GM21723 (cell line): ENCODE measurements at regions not wholly inside any gene's neighbourhood (a gene's known extent, or its start where the extent isn't known, plus 50 kb on each side); places are given as distances from the start of the nearest gene placed in this dataset.
A peak's percentile ranks its signal among the peaks of the same experiment; 100 is the strongest.

ENCODE experiments used
- ATAC-seq: cut with Tn5 transposase; IDR thresholded peaks from one replicate; pipeline ENCODE4 v1.9.1; 2021; ENCODE audit warnings: mild to moderate bottlenecking, moderate library complexity; ENCODE audit not compliant: unreplicated experiment

DNA sequence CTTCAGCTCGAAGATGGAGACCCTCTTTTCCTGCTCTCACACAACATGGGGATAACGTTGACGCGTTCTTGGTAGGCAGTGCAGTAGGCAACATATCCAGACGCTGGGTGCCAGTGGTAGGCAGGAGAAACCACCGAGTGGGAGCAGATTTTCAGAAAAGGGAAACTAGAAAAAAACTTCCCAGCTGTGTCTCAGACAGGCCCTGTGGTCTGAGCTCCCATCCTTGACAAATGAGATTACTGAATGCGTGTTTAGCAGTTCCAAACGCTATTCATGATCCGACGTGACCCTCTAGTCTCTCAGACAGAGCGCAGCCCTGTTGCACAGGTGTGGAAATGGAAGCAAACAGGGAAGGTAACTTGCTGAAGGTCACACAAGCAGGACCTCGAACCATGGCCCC, 83.9 kb upstream of the DUSP22 start:
- no peak for ATAC-seq

GRCh38 chr6:208938-209337, 83.3 kb upstream of the DUSP22 start:
- no peak for ATAC-seq

GRCh38 chr6:209432-210103, 82.7 kb upstream of the DUSP22 start:
- peak; percentile 80 for ATAC-seq

GRCh38 chr6:210104-210456, 82.2 kb upstream of the DUSP22 start:
- ATAC-seq = no peak

GRCh38 chr6:210778-211374, 81.4 kb upstream of the DUSP22 start:
- no peak for ATAC-seq

GRCh38 chr6:211871-212497, 80.3 kb upstream of the DUSP22 start:
- no peak for ATAC-seq

DNA sequence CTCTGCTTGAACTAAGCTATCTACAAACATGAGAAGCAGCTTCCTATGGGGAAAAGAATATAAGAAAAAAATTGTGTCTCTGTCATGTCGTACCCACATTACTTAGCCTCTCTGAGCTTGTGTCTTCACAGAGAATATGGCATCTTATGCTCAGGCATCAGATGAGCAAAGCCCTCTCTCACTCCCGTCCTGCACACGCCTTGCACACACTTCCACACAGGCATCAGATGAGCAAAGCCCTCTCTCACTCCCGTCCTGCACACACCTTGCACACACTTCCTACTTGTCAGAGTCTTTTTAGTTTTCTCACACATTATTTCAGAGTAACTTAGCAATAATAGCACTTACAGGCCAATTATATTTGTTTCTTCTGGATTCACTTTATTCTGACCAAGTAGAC, 79.0 kb upstream of the DUSP22 start:
- ATAC-seq = no peak

DNA sequence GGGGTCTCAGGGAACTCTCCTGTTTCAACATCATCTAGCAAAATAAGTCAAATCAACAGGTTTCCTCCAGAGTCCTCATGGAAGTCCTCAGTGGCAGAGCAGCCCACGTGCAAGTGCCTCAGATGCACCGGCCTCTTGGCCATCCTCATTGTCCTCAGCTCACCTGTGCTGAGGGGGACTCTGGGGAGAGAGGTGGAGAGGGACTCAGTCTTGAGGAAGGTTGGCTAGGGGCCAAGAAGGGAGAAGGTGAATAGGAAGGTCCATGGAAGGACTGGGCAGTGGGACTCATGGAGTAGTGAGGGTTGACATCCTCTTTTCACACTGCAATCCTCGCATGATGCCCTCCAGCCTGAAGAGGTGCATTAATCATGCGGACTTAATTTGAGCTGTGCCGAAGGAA, 77.9 kb upstream of the DUSP22 start:
- ATAC-seq = no peak

- no peak for ATAC-seq
Measured at GRCh38 chr6:215335-216034, 76.8 kb upstream of the DUSP22 start.

GRCh38 chr6:217048-217659, 75.1 kb upstream of the DUSP22 start:
- no peak for ATAC-seq

DNA sequence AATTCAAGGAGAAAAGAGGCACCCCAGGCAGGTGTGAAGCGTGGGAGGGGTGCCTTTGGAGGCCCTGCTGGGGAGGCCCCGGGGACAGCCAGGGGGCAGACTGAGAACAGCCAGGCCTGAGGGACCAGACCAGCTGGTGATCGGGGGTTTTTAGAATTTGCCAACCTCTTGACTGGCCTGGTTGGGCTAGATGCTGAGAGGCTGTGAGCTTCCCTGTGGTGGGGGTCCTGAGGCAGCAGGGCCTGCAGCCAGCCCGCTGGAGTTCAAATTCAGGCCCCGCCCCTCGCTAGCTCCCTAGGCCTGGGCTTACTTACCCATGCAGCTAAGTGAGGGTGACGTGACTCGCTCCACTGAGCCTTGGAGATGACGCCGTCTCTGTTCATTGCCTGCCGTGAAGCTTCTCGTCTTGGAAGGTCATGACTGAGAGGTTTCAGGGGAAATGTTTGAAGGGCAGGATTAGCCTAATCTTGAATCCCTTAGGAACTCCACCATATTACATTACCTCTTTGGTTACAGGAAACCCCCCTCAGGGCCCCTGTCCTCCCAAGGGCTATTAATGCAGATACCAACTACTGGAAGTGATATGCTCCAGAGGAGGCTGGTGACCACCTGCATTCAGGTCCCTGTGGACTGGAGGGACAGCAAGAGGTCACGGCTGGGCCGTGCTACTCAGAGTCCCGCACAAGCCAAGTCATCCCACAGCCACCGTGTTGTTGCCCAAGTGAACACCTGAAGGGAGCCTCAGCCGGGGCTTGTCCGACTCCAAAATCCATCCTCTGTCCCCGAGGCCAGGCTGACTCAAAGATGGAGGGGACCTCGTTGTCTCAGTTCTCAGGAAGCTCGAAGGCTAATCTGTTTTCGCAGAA, 73.9 kb upstream of the DUSP22 start:
- peak; percentile 53 for ATAC-seq

DNA sequence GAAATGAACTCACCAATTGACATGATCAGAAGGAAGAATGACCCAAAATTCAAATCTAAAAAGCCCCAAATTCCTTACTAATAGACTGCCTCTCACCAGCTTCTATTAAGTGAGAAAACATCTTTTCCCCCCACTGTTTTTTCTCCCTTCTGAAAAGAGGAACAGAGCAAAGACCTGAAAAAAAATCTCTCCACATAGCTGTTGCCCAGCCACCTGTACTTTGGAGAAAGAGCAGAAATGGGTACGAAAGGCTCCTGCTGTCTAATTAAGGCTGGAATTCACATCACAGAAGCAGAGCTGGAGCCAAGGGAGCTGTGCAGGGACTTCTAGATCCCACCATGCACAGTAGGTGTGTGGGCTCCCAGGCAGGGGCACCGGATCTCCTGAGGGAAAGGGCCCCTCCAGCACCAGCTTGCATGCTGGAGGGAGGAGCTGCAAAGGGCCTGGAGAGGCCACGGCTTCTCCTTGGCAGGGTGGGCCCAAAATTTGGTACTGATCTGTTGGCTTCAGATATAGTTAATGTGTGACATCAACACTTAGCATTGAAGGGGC, 73.2 kb upstream of the DUSP22 start:
- ATAC-seq = peak; percentile 22

GRCh38 chr6:219641-220198, 72.6 kb upstream of the DUSP22 start:
- ATAC-seq = no peak

- ATAC-seq = no peak
Measured at GRCh38 chr6:220312-220711, 72.0 kb upstream of the DUSP22 start.

DNA sequence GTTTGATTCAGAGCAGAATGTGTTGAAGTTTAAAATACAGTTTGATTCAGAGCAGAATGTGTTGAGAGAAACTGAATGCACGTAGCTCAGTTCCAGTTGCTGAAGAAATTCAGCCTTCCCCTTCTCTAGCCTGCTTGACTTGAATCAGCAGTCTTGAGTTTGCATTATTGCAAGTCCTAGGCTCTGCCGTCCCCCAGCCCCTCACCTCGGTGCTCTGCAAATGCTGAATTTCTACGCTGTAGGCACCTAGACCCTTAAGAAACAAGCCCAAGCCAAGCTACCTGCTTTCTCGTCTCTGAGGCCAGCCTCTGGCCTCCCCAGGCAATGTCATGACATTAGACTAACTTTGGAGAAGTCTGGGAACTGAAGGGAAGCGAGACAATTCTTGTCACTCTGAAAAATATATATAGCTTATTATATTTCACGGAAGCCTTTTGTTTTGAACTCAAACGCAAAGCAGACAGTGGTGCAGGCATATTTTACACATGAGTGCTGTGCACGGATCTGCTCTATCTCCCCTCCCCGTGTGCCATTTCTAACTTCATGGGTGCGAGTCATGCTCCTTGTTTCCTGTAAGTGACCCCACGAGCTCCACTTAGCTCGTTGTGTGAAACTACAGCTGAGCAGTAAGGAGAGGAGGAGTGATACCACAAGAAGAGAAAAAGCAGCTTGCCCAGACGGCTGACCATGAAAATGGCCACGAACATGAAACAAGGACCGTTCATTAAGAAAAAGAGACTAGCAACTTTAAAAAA, 71.4 kb upstream of the DUSP22 start:
- ATAC-seq = no peak

GRCh38 chr6:221531-222349, 70.5 kb upstream of the DUSP22 start:
- ATAC-seq = no peak

GRCh38 chr6:222468-222867, 69.8 kb upstream of the DUSP22 start:
- no peak for ATAC-seq

DNA sequence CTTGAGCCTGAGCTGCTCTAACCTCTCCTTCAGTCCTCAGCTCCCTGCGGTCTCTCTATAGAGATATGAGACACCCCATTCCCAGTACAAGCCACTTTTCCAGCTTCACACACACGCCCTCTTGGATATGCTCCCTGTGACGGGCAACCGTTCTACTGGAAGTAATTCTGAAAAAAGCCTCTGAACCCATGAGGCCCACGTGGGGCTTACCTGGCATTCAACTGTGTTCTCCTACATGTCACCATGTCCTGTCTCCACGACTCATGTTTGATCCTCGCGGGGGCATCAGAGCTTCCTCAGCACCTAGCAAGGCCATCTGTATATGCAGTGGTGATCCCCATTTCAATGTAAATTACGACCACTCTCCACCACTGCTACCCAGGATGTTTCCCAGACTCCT, 69.2 kb upstream of the DUSP22 start:
- no peak for ATAC-seq
